NT2/D1 (cell line): ENCODE measurements at regions not wholly inside any gene's neighbourhood (a gene's known extent, or its start where the extent isn't known, plus 50 kb on each side); places are given as distances from the start of the nearest gene placed in this dataset.

Source experiments
- DNase-seq: peaks from one replicate; pipeline ENCODE4 v3.0.0-alpha.2; 2011; ENCODE audit warnings: low read depth, low spot score
- H3K27me3 ChIP-seq: 2 replicates; pipeline ENCODE4 v1.6.0; 2011; ENCODE audit warnings: mild to moderate bottlenecking; ENCODE audit not compliant: insufficient read length, insufficient read depth
- H3K36me3 ChIP-seq: 2 replicates; pipeline ENCODE4 v1.6.1; 2011; ENCODE audit warnings: mild to moderate bottlenecking, low read length, mixed read lengths; ENCODE audit not compliant: insufficient read depth, insufficient read length
- H3K4me1 ChIP-seq: 2 replicates; pipeline ENCODE4 v1.5.1; 2011; ENCODE audit not compliant: insufficient read depth, insufficient read length
- H3K4me3 ChIP-seq: 2 replicates; pipeline ENCODE4 v1.5.1; 2011; ENCODE audit warnings: low read depth; ENCODE audit not compliant: insufficient read length
- H3K9ac ChIP-seq: 2 replicates; pipeline ENCODE4 v1.6.0; 2011; ENCODE audit warnings: low read depth; ENCODE audit not compliant: insufficient read length
- H3K9me3 ChIP-seq: 2 replicates; pipeline ENCODE4 v1.5.1; 2011; ENCODE audit warnings: mild to moderate bottlenecking, low read length; ENCODE audit not compliant: insufficient read depth
- SUZ12 ChIP-seq: IDR thresholded peaks from 2 replicates; pipeline ENCODE4 v1.6.1; 2011; ENCODE audit not compliant: insufficient read length, insufficient read depth; ENCODE audit errors: extremely low read depth
- YY1 ChIP-seq: IDR thresholded peaks from 2 replicates; pipeline ENCODE4 v1.6.1; 2011; ENCODE audit not compliant: insufficient read length, insufficient read depth
- ZNF274 ChIP-seq: IDR thresholded peaks from 2 replicates; pipeline ENCODE4 v1.6.1; 2011; ENCODE audit warnings: mild to moderate bottlenecking, low read depth, low read length

- no peak for TF ChIP-seq ZNF274
- TF ChIP-seq YY1 = no peak
- no peak for TF ChIP-seq SUZ12
- no peak for DNase-seq
- Histone ChIP-seq H3K4me1 (peaks cover 2% of the 10 kb centered on the region), H3K36me3 (no peaks in the 10 kb centered on the region), H3K9me3 (no peaks in the 10 kb centered on the region), H3K27me3 (no peaks in the 10 kb centered on the region), H3K4me3 (no peak overlapping the region), H3K9ac (no peak overlapping the region)
These were observed 87.2 kb upstream of the CNIH3 start for GRCh38 chr1:224528900-224529299.

GRCh38 chr1:224529844-224530243 is 86.3 kb upstream of the CNIH3 start:
- H3K4me1 ChIP-seq = peaks cover 2% of the 10 kb centered on the region
- H3K27me3 ChIP-seq = no peaks in the 10 kb centered on the region
- no peak overlapping the region for H3K9ac ChIP-seq
- no peak for DNase-seq
- TF ChIP-seq SUZ12 (no peak), YY1 (no peak), ZNF274 (no peak)
- H3K4me3 ChIP-seq = no peak overlapping the region
- H3K9me3 ChIP-seq = no peaks in the 10 kb centered on the region
- H3K36me3 ChIP-seq = no peaks in the 10 kb centered on the region

GRCh38 chr1:224533517-224533916 is 82.6 kb upstream of the CNIH3 start:
- Histone ChIP-seq H3K9ac (no peak overlapping the region), H3K27me3 (no peaks in the 10 kb centered on the region), H3K36me3 (no peaks in the 10 kb centered on the region), H3K4me3 (no peak overlapping the region), H3K9me3 (peaks cover 13% of the 10 kb centered on the region), H3K4me1 (no peaks in the 10 kb centered on the region)
- no peak for TF ChIP-seq ZNF274
- TF ChIP-seq SUZ12 = no peak
- no peak for TF ChIP-seq YY1
- no peak for DNase-seq

GRCh38 chr1:224534731-224535130 is 81.4 kb upstream of the CNIH3 start:
- H3K36me3 ChIP-seq = no peaks in the 10 kb centered on the region
- no peak overlapping the region for H3K9ac ChIP-seq

GRCh38 chr1:224535641-224536040 is 80.5 kb upstream of the CNIH3 start:
- Histone ChIP-seq H3K36me3 (no peaks in the 10 kb centered on the region), H3K9me3 (peaks cover 13% of the 10 kb centered on the region), H3K27me3 (no peaks in the 10 kb centered on the region), H3K4me3 (no peak overlapping the region), H3K4me1 (no peaks in the 10 kb centered on the region), H3K9ac (no peak overlapping the region)
- no peak for TF ChIP-seq SUZ12
- no peak for DNase-seq

More at GRCh38 chr1:224534731-224535130, 81.4 kb upstream of the CNIH3 start:
- no peak overlapping the region for H3K4me3 ChIP-seq
- no peaks in the 10 kb centered on the region for H3K4me1 ChIP-seq
- no peak for DNase-seq
- peaks cover 13% of the 10 kb centered on the region for H3K9me3 ChIP-seq
- TF ChIP-seq YY1 = no peak
- TF ChIP-seq ZNF274 = no peak
- no peak for TF ChIP-seq SUZ12
- no peaks in the 10 kb centered on the region for H3K27me3 ChIP-seq

- Histone ChIP-seq H3K4me1 (no peaks in the 10 kb centered on the region), H3K9me3 (peaks cover 13% of the 10 kb centered on the region), H3K4me3 (no peak overlapping the region), H3K27me3 (no peaks in the 10 kb centered on the region), H3K36me3 (no peaks in the 10 kb centered on the region), H3K9ac (no peak overlapping the region)
- DNase-seq = no peak
- TF ChIP-seq ZNF274 = no peak
- no peak for TF ChIP-seq SUZ12
- no peak for TF ChIP-seq YY1
These were observed 76.1 kb upstream of the CNIH3 start for GRCh38 chr1:224539971-224540370.

- Histone ChIP-seq H3K9ac (no peak overlapping the region), H3K4me1 (no peaks in the 10 kb centered on the region), H3K9me3 (peaks cover 13% of the 10 kb centered on the region), H3K36me3 (no peaks in the 10 kb centered on the region), H3K4me3 (no peak overlapping the region), H3K27me3 (no peaks in the 10 kb centered on the region)
- TF ChIP-seq YY1 = no peak
- TF ChIP-seq SUZ12 = no peak
- TF ChIP-seq ZNF274 = no peak
- no peak for DNase-seq
These were observed 75.6 kb upstream of the CNIH3 start for GRCh38 chr1:224540535-224540934.
